Glutamatergic neuron (in vitro differentiated cells): ENCODE measurements at regions not wholly inside any gene's neighbourhood (a gene's known extent, or its start where the extent isn't known, plus 50 kb on each side); places are given as distances from the start of the nearest gene placed in this dataset.

Source experiments
- DNase-seq: peaks from one replicate; pipeline ENCODE4 v3.0.0; 2022
- H3K27ac Mint-ChIP-seq: one replicate; pipeline ENCODE4 v1.8.0; 2020; ENCODE audit warnings: mild to moderate bottlenecking, mixed read lengths, inconsistent platforms; ENCODE audit not compliant: unreplicated experiment
- H3K27me3 Mint-ChIP-seq: one replicate; pipeline ENCODE4 v1.8.0; 2020; ENCODE audit warnings: mild to moderate bottlenecking, moderate library complexity, mixed read lengths, inconsistent platforms; ENCODE audit not compliant: unreplicated experiment
- H3K36me3 Mint-ChIP-seq: one replicate; pipeline ENCODE4 v1.8.0; 2020; ENCODE audit warnings: mild to moderate bottlenecking, mixed read lengths, inconsistent platforms; ENCODE audit not compliant: unreplicated experiment
- H3K4me1 Mint-ChIP-seq: one replicate; pipeline ENCODE4 v1.8.0; 2020; ENCODE audit warnings: mild to moderate bottlenecking, low read depth, mixed read lengths, inconsistent platforms; ENCODE audit not compliant: unreplicated experiment
- H3K4me3 Mint-ChIP-seq: one replicate; pipeline ENCODE4 v1.8.0; 2020; ENCODE audit warnings: mild to moderate bottlenecking, mixed read lengths, inconsistent platforms; ENCODE audit not compliant: unreplicated experiment
- H3K9me3 Mint-ChIP-seq: one replicate; pipeline ENCODE4 v1.8.0; 2020; ENCODE audit warnings: mild to moderate bottlenecking, moderate library complexity, mixed read lengths, inconsistent platforms; ENCODE audit not compliant: unreplicated experiment
- CTCF ChIP-seq: fragments of 200-600 bp; sonication (generic); IDR thresholded peaks from one replicate; pipeline ENCODE4 v1.5.0; 2021; ENCODE audit not compliant: partially characterized antibody, unreplicated experiment

GRCh38 chr6:5898563-5898962, 108.2 kb downstream of the NRN1 start:
- no peak for TF ChIP-seq CTCF
- Mint-ChIP-seq H3K27ac (no peak overlapping the region), H3K36me3 (peaks cover 9% of the 10 kb centered on the region), H3K9me3 (peaks cover 6% of the 10 kb centered on the region), H3K4me1 (peaks cover 15% of the 10 kb centered on the region), H3K4me3 (no peak overlapping the region), H3K27me3 (peaks cover 2% of the 10 kb centered on the region)
- DNase-seq, result no peak

DNA sequence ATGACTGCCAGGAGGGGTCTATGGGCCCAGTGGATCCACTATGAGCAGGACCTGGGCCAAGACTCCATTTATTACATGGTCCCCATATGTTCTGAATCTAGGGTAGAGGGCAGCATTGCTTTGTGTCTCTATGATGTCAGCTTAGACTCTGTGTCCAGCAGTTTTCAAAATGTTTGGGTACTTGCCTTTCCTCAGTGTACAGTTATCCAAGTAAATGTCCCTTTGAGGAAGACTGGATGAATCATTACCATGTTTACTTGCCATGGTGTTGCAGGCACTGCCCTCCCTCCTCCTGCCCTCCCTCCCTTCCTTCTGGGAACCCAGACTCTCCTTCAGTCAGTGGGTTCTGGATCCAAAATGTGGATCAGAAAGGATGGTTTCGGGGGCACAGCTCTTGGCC, 108.6 kb downstream of the NRN1 start:
- Mint-ChIP-seq H3K4me1 (peaks cover 13% of the 10 kb centered on the region), H3K27ac (no peak overlapping the region)

GRCh38 chr6:5896476-5897200, 110.1 kb downstream of the NRN1 start:
- Mint-ChIP-seq H3K27me3 (peaks cover 4% of the 10 kb centered on the region), H3K9me3 (peaks cover 9% of the 10 kb centered on the region), H3K27ac (no peak overlapping the region), H3K4me1 (peaks cover 9% of the 10 kb centered on the region), H3K4me3 (no peak overlapping the region), H3K36me3 (peaks cover 20% of the 10 kb centered on the region)
- TF ChIP-seq CTCF, result no peak
- DNase-seq, result no peak

More for the DNA sequence above, 108.6 kb downstream of the NRN1 start:
- no peak for DNase-seq
- H3K4me3 Mint-ChIP-seq, result no peak overlapping the region
- no peak for TF ChIP-seq CTCF
- H3K36me3 Mint-ChIP-seq, result peaks cover 13% of the 10 kb centered on the region
- H3K9me3 Mint-ChIP-seq, result peaks cover 6% of the 10 kb centered on the region
- H3K27me3 Mint-ChIP-seq, result peaks cover 2% of the 10 kb centered on the region

DNA sequence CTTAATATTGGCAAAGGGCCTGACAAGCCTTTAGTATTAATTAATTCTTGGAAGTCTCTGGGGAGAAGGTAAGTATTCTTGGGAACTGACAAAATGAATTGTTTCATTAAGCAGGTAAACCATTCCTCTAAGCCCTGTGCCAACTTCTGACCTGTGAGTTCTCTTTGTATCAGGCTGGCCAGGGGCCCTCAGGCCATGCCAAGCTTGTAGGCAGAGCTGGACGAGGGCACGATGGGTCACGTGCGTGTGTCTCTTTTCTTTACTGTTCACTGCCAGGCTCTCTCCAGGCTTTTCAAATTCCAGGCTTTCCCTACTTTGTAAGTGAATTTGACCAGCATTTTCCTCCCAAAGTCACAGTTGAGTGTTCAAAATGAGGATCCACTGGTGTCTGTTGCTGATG, 112.4 kb downstream of the NRN1 start:
- no peak for TF ChIP-seq CTCF
- Mint-ChIP-seq H3K4me3 (no peak overlapping the region), H3K27ac (no peak overlapping the region), H3K36me3 (peaks cover 16% of the 10 kb centered on the region), H3K4me1 (peaks cover 9% of the 10 kb centered on the region), H3K9me3 (peaks cover 9% of the 10 kb centered on the region), H3K27me3 (peaks cover 4% of the 10 kb centered on the region)
- DNase-seq, result no peak

DNA sequence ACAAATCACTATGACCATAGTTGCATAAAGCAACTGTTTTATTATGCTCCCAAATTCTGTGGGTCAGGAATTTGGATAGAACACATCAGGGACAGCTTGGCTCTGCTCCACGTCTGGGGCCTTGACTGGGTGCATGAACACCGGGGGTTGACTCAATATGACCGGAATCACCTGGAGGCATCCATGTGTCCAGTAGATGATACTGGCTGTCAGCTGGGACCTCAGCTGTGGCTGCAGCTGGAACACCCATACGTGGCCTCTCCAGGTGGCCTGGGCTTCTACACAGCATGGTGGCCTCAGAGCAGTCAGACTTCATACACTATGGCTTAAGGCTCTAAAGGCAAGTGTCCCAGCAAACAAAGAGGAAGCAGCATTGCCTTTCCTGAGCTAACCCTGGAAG, 113.4 kb downstream of the NRN1 start:
- Mint-ChIP-seq H3K36me3 (peaks cover 16% of the 10 kb centered on the region), H3K4me3 (no peak overlapping the region), H3K27ac (no peak overlapping the region), H3K27me3 (peaks cover 4% of the 10 kb centered on the region), H3K4me1 (peaks cover 7% of the 10 kb centered on the region), H3K9me3 (peaks cover 9% of the 10 kb centered on the region)
- no peak for DNase-seq
- no peak for TF ChIP-seq CTCF
